HEK293 (cell line): ENCODE measurements at regions not wholly inside any gene's neighbourhood (a gene's known extent, or its start where the extent isn't known, plus 50 kb on each side); places are given as distances from the start of the nearest gene placed in this dataset.

Experiments used
- CTCF ChIA-PET: fragments of 350-600 bp; formaldehyde crosslinking; extraction: SDS; loops from one replicate; lab custom pipeline; 2021; ENCODE audit warnings: antibody characterized with exemption; lab: Yijun Ruan, JAX
- POLR2A ChIA-PET: fragments of 300-600 bp; formaldehyde crosslinking; extraction: SDS; loops from one replicate; lab custom pipeline; 2020; ENCODE audit warnings: antibody characterized with exemption, inconsistent platforms; lab: Yijun Ruan, JAX
- H3K27ac ChIP-seq: fragments of 200-500 bp; sonication (Bioruptor generic); 2 replicates; pipeline ENCODE4 v1.5.1; 2014; ENCODE audit warnings: low read depth, low read length, control low read depth, inconsistent platforms; ENCODE audit errors: extremely low read depth
- H3K36me3 ChIP-seq, 2 experiments: fragments of 200-500 bp in 1 of 2; sonication (Bioruptor generic) in 1 of 2; 1 replicate in 1 of 2; 2 replicates in 1 of 2; pipeline ENCODE4 v1.5.1; 2014 to 2017; ENCODE audit warnings: inconsistent platforms in 2 of 2, low read length in 2 of 2; ENCODE audit not compliant: control insufficient read depth in 2 of 2, insufficient read depth in 1 of 2
- H3K4me1 ChIP-seq: fragments of 200-500 bp; sonication (Bioruptor generic); 2 replicates; pipeline ENCODE4 v1.5.1; 2014; ENCODE audit warnings: mild to moderate bottlenecking, low read length, inconsistent platforms; ENCODE audit not compliant: control insufficient read depth, insufficient read depth
- H3K4me3 ChIP-seq: 2 replicates; pipeline ENCODE4 v1.5.1; 2011; ENCODE audit warnings: low read depth, mild to moderate bottlenecking, control low read depth, low read length, moderate library complexity
- H3K9me3 ChIP-seq: fragments of 200-500 bp; sonication (Bioruptor generic); 2 replicates; pipeline ENCODE4 v1.5.1; 2014; ENCODE audit warnings: low read depth, low read length, inconsistent platforms; ENCODE audit not compliant: control insufficient read depth, insufficient read depth
- CTCF ChIP-seq: fragments of 450-650 bp; formaldehyde crosslinking; IDR thresholded peaks from 2 replicates; pipeline ENCODE4 v1.5.1; 2016; ENCODE audit warnings: missing biosample characterization, missing genetic modification characterization
- KLF9 ChIP-seq: fragments of 450-650 bp; formaldehyde crosslinking; IDR thresholded peaks from 2 replicates; pipeline ENCODE4 v1.5.1; 2016; ENCODE audit warnings: missing biosample characterization, missing genetic modification characterization, low read depth
- MYNN ChIP-seq: fragments of 450-650 bp; formaldehyde crosslinking; IDR thresholded peaks from 2 replicates; pipeline ENCODE4 v1.5.1; 2016; ENCODE audit warnings: missing biosample characterization, missing genetic modification characterization, borderline replicate concordance
- OSR2 ChIP-seq: fragments of 450-650 bp; formaldehyde crosslinking; IDR thresholded peaks from 2 replicates; pipeline ENCODE4 v1.5.1; 2016; ENCODE audit warnings: missing biosample characterization, missing genetic modification characterization
- ZBTB21 ChIP-seq: fragments of 450-650 bp; formaldehyde crosslinking; IDR thresholded peaks from 2 replicates; pipeline ENCODE4 v1.5.1; 2017; ENCODE audit warnings: missing biosample characterization, missing genetic modification characterization
- ZNF10 ChIP-seq: fragments of 450-650 bp; formaldehyde crosslinking; IDR thresholded peaks from 2 replicates; pipeline ENCODE4 v1.5.1; 2017; ENCODE audit warnings: missing biosample characterization, missing genetic modification characterization
- ZNF155 ChIP-seq: fragments of 450-650 bp; formaldehyde crosslinking; IDR thresholded peaks from 2 replicates; pipeline ENCODE4 v1.5.1; 2016; ENCODE audit warnings: missing biosample characterization, missing genetic modification characterization
- ZNF184 ChIP-seq: fragments of 450-650 bp; IDR thresholded peaks from 2 replicates; pipeline ENCODE4 v1.5.1; 2018; ENCODE audit warnings: missing biosample characterization, mild to moderate bottlenecking, missing genetic modification characterization
- ZNF202 ChIP-seq: fragments of 450-650 bp; formaldehyde crosslinking; IDR thresholded peaks from 2 replicates; pipeline ENCODE4 v1.5.1; 2016; ENCODE audit warnings: missing biosample characterization, missing genetic modification characterization, borderline replicate concordance
- ZNF324 ChIP-seq: fragments of 450-650 bp; formaldehyde crosslinking; IDR thresholded peaks from 2 replicates; pipeline ENCODE4 v1.5.1; 2016; ENCODE audit warnings: missing biosample characterization, missing genetic modification characterization
- ZNF335 ChIP-seq: fragments of 450-650 bp; formaldehyde crosslinking; conservative IDR thresholded peaks from 2 replicates; pipeline ENCODE4 v1.5.1; 2016; ENCODE audit warnings: missing biosample characterization, missing genetic modification characterization
- ZNF350 ChIP-seq: fragments of 450-650 bp; formaldehyde crosslinking; IDR thresholded peaks from 2 replicates; pipeline ENCODE4 v1.5.0; 2017; ENCODE audit warnings: missing biosample characterization, mild to moderate bottlenecking, missing genetic modification characterization
- ZNF423 ChIP-seq: fragments of 450-650 bp; formaldehyde crosslinking; IDR thresholded peaks from 2 replicates; pipeline ENCODE4 v1.5.1; 2016; ENCODE audit warnings: missing biosample characterization, missing genetic modification characterization
- ZNF449 ChIP-seq: fragments of 450-650 bp; formaldehyde crosslinking; IDR thresholded peaks from 2 replicates; pipeline ENCODE4 v1.5.1; 2017; ENCODE audit warnings: missing biosample characterization, mild to moderate bottlenecking, missing genetic modification characterization, moderate library complexity
- ZNF529 ChIP-seq: fragments of 450-650 bp; formaldehyde crosslinking; IDR thresholded peaks from 2 replicates; pipeline ENCODE4 v1.5.1; 2017; ENCODE audit warnings: missing genetic modification characterization, missing biosample characterization; ENCODE audit not compliant: insufficient replicate concordance
- ZNF571 ChIP-seq: fragments of 450-650 bp; formaldehyde crosslinking; IDR thresholded peaks from 2 replicates; pipeline ENCODE4 v1.5.0; 2017; ENCODE audit warnings: missing biosample characterization, missing genetic modification characterization
- ZNF610 ChIP-seq: fragments of 450-650 bp; formaldehyde crosslinking; IDR thresholded peaks from 2 replicates; pipeline ENCODE4 v1.5.1; 2016; ENCODE audit warnings: missing biosample characterization, missing genetic modification characterization, borderline replicate concordance
- ZNF660 ChIP-seq: fragments of 450-650 bp; IDR thresholded peaks from 2 replicates; pipeline ENCODE4 v1.5.1; 2018; ENCODE audit warnings: missing biosample characterization, mild to moderate bottlenecking, missing genetic modification characterization
- ZNF664 ChIP-seq: fragments of 450-650 bp; formaldehyde crosslinking; IDR thresholded peaks from 2 replicates; pipeline ENCODE4 v1.5.1; 2016; ENCODE audit warnings: missing biosample characterization, missing genetic modification characterization
- ZNF701 ChIP-seq: fragments of 450-650 bp; formaldehyde crosslinking; IDR thresholded peaks from 2 replicates; pipeline ENCODE4 v1.5.1; 2016; ENCODE audit warnings: missing biosample characterization, missing genetic modification characterization
- ZNF76 ChIP-seq: fragments of 450-650 bp; formaldehyde crosslinking; IDR thresholded peaks from 2 replicates; pipeline ENCODE4; 2016; ENCODE audit warnings: low read depth, missing biosample characterization, missing genetic modification characterization, borderline replicate concordance
- TF ChIP-seq, protein P1 (sequence below): fragments of 450-650 bp; formaldehyde crosslinking; IDR thresholded peaks from 2 replicates; pipeline ENCODE4 v1.5.1; 2016; ENCODE audit warnings: missing biosample characterization, missing genetic modification characterization, borderline replicate concordance
- TF ChIP-seq, protein P2 (sequence below): fragments of 450-650 bp; formaldehyde crosslinking; IDR thresholded peaks from 2 replicates; pipeline ENCODE4 v1.5.1; 2016; ENCODE audit warnings: missing biosample characterization, missing genetic modification characterization
- TF ChIP-seq, protein P3 (sequence below): fragments of 450-650 bp; formaldehyde crosslinking; IDR thresholded peaks from 2 replicates; pipeline ENCODE4 v1.5.1; 2016; ENCODE audit warnings: missing biosample characterization, missing genetic modification characterization
- TF ChIP-seq, protein P4 (sequence below): fragments of 450-650 bp; formaldehyde crosslinking; IDR thresholded peaks from 2 replicates; pipeline ENCODE4 v1.5.1; 2016; ENCODE audit warnings: missing biosample characterization, missing genetic modification characterization

GRCh38 chr11:70843906-70844305 lies 408.5 kb downstream of the SHANK2 start (continued):
- no peak for TF ChIP-seq CTCF (tag by site-specific recombination)
- TF ChIP-seq ZBTB21 (tag by site-specific recombination), result no peak
- TF ChIP-seq OSR2, result no peak
- TF ChIP-seq ZNF202 (tag by site-specific recombination), result no peak
- no peak for TF ChIP-seq ZNF529 (tag by site-specific recombination)
- no peak for TF ChIP-seq ZNF660 (tag by site-specific recombination)
- TF ChIP-seq ZNF350 (tag by site-specific recombination), result no peak
- TF ChIP-seq, protein P1, sequence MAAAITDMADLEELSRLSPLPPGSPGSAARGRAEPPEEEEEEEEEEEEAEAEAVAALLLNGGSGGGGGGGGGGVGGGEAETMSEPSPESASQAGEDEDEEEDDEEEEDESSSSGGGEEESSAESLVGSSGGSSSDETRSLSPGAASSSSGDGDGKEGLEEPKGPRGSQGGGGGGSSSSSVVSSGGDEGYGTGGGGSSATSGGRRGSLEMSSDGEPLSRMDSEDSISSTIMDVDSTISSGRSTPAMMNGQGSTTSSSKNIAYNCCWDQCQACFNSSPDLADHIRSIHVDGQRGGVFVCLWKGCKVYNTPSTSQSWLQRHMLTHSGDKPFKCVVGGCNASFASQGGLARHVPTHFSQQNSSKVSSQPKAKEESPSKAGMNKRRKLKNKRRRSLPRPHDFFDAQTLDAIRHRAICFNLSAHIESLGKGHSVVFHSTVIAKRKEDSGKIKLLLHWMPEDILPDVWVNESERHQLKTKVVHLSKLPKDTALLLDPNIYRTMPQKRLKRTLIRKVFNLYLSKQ (tag by site-specific recombination), result no peak
- no peak for TF ChIP-seq ZNF324
- TF ChIP-seq ZNF423 (tag by site-specific recombination), result no peak
- no peak for TF ChIP-seq ZNF184 (tag by site-specific recombination)
- TF ChIP-seq, all 188 proteins: peak for 0

DNA sequence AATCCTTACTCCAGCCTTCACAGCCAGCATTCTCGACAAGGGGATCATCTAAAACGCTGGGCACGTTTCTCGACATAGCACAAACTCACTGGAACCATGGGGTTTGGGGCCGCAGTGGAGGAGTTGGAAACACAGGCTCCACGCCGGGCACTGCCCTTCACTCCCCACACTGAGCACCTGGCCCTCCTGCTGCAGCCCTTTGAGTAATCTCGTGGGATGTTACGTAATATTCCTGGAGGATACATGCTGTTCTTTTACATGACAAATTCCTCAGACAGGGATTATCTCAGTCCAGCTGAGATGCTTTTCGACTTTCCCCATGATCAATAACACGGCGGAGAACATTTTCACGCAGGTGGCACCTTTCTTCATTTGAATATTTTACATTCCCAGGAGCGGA lies 408.0 kb downstream of the SHANK2 start:
- no peaks in the 10 kb centered on the region for H3K9me3 ChIP-seq
- POLR2A ChIA-PET, result no interaction called here
- no peaks in the 10 kb centered on the region for H3K4me1 ChIP-seq
- CTCF ChIA-PET, result no interaction called here
- no peak overlapping the region for H3K27ac ChIP-seq
- TF ChIP-seq ZNF664 (tag by site-specific recombination) (no peak), ZNF571 (no peak), ZNF449 (no peak), KLF9 (tag by site-specific recombination) (no peak), ZNF76 (tag by site-specific recombination) (no peak), ZNF10 (tag by site-specific recombination) (no peak), ZNF335 (tag by site-specific recombination) (no peak), MYNN (tag by site-specific recombination) (no peak), ZNF155 (tag by site-specific recombination) (no peak), ZNF610 (tag by site-specific recombination) (no peak), ZNF701 (tag by site-specific recombination) (no peak)
- TF ChIP-seq, protein P2, sequence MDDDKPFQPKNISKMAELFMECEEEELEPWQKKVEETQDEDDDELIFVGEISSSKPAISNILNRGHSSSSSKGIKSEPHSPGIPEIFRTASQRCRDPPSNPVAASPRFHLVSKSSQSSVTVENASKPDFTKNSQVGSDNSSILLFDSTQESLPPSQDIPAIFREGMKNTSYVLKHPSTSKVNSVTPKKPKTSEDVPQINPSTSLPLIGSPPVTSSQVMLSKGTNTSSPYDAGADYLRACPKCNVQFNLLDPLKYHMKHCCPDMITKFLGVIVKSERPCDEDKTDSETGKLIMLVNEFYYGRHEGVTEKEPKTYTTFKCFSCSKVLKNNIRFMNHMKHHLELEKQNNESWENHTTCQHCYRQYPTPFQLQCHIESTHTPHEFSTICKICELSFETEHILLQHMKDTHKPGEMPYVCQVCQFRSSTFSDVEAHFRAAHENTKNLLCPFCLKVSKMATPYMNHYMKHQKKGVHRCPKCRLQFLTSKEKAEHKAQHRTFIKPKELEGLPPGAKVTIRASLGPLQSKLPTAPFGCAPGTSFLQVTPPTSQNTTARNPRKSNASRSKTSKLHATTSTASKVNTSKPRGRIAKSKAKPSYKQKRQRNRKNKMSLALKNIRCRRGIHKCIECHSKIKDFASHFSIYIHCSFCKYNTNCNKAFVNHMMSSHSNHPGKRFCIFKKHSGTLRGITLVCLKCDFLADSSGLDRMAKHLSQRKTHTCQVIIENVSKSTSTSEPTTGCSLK (tag by site-specific recombination), result no peak
- TF ChIP-seq, protein P3, sequence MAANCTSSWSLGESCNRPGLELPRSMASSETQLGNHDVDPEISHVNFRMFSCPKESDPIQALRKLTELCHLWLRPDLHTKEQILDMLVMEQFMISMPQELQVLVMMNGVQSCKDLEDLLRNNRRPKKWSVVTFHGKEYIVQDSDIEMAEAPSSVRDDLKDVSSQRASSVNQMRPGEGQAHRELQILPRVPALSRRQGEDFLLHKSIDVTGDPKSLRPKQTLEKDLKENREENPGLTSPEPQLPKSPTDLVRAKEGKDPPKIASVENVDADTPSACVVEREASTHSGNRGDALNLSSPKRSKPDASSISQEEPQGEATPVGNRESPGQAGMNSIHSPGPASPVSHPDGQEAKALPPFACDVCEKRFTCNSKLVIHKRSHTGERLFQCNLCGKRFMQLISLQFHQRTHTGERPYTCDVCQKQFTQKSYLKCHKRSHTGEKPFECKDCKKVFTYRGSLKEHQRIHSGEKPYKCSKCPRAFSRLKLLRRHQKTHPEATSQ (tag by site-specific recombination), result no peak
- TF ChIP-seq, protein P4, sequence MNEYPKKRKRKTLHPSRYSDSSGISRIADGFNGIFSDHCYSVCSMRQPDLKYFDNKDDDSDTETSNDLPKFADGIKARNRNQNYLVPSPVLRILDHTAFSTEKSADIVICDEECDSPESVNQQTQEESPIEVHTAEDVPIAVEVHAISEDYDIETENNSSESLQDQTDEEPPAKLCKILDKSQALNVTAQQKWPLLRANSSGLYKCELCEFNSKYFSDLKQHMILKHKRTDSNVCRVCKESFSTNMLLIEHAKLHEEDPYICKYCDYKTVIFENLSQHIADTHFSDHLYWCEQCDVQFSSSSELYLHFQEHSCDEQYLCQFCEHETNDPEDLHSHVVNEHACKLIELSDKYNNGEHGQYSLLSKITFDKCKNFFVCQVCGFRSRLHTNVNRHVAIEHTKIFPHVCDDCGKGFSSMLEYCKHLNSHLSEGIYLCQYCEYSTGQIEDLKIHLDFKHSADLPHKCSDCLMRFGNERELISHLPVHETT, result no peak
- no peaks in the 10 kb centered on the region for H3K36me3 ChIP-seq
- no peak overlapping the region for H3K4me3 ChIP-seq
